C4-2B (cell line): ENCODE measurements at regions not wholly inside any gene's neighbourhood (a gene's known extent, or its start where the extent isn't known, plus 50 kb on each side); places are given as distances from the start of the nearest gene placed in this dataset.

Experiments used
- ZFX ChIP-seq: fragments of 450-650 bp; IDR thresholded peaks from 2 replicates; pipeline ENCODE4 v1.6.1; 2017
- TF ChIP-seq, protein P1 (sequence below): fragments of 450-650 bp; conservative IDR thresholded peaks from 2 replicates; pipeline ENCODE4 v1.5.1; 2017; ENCODE audit warnings: mild to moderate bottlenecking

DNA sequence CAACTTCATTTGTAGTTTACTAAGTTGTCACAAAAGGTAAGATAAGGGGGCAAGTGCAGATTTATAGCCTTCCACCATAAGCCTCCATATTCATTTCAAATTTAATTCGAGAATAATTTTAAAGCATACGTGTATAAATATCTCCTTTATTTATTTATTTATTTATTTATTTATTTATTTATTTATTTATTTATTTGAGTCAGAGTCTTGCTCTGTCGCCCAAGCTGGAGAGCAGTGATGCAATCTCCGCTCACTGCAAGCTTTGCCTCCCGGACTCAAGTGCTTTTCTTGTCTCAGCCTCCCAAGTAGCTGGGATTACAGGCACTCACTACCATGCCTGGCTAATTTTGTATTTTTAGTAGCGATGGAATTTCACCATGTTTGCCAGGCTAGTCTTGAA is 523.4 kb downstream of the FAT4 start:
- TF ChIP-seq, protein P1, sequence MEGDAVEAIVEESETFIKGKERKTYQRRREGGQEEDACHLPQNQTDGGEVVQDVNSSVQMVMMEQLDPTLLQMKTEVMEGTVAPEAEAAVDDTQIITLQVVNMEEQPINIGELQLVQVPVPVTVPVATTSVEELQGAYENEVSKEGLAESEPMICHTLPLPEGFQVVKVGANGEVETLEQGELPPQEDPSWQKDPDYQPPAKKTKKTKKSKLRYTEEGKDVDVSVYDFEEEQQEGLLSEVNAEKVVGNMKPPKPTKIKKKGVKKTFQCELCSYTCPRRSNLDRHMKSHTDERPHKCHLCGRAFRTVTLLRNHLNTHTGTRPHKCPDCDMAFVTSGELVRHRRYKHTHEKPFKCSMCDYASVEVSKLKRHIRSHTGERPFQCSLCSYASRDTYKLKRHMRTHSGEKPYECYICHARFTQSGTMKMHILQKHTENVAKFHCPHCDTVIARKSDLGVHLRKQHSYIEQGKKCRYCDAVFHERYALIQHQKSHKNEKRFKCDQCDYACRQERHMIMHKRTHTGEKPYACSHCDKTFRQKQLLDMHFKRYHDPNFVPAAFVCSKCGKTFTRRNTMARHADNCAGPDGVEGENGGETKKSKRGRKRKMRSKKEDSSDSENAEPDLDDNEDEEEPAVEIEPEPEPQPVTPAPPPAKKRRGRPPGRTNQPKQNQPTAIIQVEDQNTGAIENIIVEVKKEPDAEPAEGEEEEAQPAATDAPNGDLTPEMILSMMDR, result no peak
- TF ChIP-seq ZFX, result no peak
